ENCODE measurements at regions not wholly inside any gene's neighbourhood (a gene's known extent, or its start where the extent isn't known, plus 50 kb on each side); places are given as distances from the start of the nearest gene placed in this dataset.
"Not testable (repeated sequence)": the region's sequence is repeated elsewhere in the genome, so short reads cannot be mapped to it uniquely, and the experiment has no call there.

DNA sequence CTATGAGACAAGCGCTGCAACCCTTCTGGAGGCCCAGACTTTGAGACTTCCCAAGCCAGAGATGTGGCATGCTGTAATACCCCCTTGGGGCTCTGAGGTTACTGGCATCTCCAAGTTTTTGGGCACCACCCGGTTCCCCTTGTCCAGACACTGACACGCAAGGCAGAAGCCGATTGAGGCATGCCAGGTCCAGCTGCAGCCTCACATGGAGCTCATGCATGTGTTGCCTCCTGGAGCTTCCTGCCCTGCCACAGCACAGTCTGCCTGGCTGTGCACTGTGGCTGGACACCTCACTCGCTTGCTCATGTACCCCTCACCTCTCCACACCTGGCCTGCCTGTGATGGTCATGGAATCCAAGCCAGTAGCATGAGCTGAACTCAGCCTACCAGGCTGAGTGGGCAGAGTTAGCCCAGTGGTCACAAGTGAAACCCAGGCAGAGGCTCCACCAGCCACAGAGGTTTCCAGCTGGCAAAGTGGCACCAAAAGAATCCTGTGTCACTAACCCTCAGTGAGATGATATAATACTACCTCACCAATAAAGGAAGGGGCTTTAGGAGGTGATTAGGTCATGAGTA lies 789.2 kb upstream of the INTU start:
- no peak for DNase-seq (ENCODE audit: low spot score)

DNA sequence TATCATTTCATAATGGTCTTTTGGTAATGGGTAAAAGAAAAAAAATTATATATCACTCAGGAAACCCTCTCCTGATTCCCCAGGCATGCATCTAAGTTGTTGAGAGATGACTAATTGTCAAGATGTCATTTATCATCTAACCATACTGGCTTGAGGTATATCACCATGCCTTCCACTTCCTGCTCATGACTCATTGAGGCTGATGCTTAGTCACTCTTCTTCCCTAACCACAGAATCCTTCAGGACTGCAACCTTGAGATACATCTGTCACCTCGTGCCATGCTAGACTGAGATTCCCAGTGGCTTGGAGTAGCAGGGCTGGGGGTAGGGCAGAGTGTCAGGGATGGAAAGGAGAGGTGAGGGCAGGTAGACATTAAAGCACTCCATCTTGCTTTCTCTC lies 782.5 kb upstream of the INTU start:
- no peak for DNase-seq (ENCODE audit: low spot score)

DNA sequence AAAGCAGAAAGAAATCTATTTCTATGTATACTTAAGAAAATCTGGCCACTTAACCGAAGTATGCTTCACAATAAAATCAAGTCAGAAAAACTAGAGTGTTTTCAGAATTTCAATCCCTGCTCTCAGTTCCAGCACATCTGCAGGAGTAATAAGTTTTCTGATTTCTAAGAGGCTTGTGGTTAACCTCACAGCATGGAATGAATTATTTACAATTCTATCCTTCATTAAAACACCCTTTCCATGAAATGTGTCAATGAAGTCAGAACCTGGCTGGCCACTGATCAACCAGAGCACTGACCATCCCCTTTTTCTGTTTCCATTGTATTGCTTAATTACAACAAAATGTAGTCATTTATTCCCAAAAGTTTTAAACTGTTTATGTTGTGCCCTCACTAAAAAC lies 781.4 kb upstream of the INTU start:
- no peak for DNase-seq (ENCODE audit: low spot score)

DNA sequence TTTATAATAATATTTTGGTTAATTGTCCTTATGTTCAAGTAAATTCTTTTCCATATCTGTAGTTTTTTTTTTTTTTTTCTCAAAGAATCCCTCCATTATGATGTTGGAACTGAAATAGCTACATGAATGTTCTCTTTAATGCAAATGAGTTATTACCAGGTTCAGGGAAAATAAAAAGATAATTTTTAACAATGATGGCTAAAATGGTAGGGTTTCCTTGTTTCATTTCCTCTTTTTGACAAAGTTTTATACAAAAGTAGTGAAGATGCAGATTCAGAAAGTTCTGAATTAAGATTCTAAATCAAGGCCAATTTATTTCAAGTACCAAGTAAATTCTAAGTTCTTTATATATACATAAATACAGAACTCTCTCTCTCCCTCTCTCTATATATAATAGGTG lies 779.0 kb upstream of the INTU start:
- DNase-seq (ENCODE audit: low spot score), result no peak

DNA sequence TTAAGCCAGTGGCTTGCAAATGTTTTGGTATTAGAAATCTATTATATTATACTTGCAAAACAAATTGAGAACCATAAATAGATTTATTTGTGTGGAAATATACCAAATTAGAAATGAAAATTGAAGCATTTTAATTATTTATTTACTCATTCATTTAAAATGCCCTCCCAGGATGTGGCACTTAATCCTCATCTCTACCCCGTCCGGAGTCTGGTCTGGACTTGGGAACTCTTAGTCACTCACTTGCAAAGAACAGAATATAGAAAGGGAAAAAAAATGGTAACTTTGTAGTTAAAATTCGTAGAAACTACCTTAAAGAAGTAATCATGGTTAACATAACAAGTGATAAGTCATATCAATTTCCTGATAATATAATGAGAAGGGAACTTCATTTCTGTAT lies 775.9 kb upstream of the INTU start:
- DNase-seq (ENCODE audit: low spot score), result no peak

DNA sequence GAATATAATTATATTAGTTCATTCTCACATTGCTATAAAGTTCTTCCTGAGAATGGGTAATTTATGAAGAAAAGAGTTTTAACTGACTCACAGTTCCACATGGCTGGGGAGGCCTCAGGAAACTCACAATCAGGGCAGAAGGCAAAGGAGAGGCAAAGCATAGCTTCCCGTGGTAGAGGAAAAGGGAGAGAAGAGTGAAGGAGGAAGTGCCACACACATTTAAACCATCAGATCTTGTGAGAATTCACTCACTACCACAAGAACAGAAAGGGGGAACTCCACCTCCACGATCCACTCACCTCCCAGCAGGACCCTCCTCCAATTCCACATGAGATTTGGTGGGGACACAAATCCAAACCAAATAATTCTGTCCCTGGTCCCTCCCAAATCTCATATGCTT lies 773.4 kb upstream of the INTU start:
- DNase-seq (ENCODE audit: low spot score), result no peak

DNA sequence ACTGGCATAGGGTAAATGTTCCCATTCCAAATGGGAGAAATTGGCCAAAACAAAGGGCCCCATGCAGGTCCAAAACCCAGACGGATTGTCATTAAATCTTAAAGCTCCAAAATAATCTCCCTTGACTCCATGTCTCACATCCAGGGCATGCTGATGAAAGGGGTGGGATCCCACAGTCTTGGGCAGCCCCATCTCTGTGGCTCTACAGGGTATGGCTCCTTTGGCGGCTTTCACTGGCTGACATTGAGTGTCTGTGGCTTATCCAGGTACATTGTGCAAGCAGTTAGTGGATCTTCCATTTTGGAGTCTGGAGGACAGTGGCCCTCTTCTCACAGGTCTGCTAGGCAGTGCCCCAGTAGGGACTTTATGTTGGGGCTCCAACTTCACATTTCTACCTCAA lies 772.9 kb upstream of the INTU start:
- DNase-seq (ENCODE audit: low spot score), result no peak

DNA sequence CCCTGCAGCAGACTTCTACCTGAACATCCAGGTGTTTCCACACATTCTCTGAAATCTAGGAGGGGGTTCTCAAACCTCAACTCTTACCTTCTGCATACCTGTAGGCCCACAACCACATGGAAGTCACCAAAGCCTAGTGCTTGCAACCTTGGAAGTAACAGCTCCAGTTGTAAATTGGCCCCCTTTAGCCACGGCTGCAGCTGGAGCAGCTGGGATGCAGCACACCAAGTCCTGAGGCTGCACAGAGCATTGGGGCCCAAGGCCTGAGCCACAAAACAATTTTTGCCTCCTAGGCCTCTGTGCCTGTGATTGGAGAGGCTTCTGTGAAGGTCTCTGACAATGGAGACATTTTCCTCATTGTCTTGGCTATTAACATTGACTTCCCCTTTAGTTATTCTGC lies 772.4 kb upstream of the INTU start:
- DNase-seq (ENCODE audit: low spot score), result no peak

DNA sequence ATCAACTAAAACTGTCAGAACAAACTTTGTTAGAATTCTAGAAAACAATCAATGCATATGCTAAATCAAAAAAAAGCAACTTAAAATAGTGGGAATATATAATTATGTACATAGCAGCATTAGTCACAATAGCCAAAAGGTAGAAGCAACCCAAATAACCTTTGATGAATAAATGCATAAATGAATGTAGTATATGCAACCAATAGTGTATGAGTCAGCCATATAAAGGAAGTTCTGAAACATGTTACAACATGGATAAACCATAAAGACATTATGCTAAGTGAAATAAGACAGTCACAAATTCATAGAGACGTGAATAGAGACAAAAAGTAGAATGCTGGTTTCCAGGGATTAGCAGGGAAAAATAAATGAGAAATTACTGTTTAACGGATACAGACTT lies 762.8 kb upstream of the INTU start:
- no peak for DNase-seq (ENCODE audit: low spot score)

DNA sequence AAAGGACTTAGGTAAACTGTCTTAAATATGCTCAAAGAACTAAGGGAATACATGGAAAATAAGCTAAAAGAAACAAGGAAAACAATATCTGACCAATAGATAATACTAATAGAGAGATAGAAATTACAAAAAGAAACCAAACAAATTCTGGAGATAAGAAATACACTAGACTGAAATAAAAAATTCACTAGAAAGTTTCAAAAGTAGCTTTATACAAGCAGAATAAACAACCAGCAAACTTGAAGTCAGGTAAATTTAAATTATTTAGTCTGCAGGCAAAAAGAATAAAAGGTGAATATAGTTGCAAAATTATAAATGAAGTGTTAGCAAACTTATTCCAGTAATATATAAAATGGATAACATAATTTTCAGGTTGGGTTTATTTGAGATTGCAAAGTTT lies 760.9 kb upstream of the INTU start:
- DNase-seq (ENCODE audit: low spot score), result no peak

DNA sequence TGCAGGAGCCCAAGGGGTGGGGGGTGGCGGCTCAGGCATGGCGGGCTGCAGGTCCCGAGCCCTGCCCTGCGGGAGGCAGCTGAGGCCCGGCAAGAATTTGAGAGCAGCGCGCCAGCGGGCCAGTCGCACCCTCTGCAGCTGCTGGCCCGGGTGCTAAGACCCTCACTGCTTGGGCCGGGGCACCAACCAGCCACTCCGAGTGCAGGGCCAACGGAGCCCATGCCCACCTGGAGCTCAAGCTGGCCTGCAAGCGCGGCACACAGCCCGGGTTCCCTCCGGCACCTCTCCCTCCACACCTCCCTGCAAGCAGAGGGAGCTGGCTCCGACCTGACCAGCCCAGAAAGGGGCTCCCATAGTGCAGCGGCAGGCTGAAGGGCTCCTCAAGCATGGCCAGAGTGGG lies 758.2 kb upstream of the INTU start:
- no peak for DNase-seq (ENCODE audit: low spot score)

DNA sequence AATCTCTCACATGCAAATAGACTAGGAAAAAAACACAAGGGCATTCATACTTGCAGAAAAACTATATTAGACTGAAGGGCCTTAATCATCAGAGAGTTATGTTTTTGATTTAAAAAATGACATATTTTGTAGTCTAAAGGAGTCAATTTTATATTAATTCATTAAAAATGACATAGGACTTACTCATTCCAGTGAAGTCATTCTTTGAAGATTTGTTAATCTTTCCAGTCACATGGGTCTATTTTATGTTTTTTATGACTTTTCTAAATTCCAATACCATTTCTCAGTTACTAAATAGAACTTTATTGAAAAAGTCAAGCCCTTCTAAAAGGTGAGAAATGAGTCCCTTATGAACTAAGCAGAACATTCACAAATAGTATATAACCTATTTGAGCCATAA lies 743.8 kb upstream of the INTU start:
- DNase-seq (ENCODE audit: low spot score), result no peak

DNA sequence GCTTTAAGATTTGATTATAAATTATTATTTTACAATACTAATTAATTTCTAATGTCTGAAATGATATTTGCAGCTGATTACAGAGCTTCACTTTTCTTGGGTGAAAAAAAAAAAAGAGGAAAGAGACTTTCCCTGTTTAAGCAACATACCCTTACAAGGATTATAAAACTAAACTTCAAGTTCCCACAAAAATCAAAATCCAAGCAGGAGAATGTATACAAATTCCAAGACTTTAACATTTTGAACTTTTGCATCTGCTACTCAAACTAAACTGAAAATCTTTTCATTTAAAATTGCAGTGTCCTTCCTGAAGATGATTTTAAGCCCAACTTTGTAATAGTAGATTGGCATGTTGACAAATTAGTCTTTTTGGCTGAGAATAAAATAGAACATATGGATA lies 742.4 kb upstream of the INTU start:
- DNase-seq (ENCODE audit: low spot score), result no peak

DNA sequence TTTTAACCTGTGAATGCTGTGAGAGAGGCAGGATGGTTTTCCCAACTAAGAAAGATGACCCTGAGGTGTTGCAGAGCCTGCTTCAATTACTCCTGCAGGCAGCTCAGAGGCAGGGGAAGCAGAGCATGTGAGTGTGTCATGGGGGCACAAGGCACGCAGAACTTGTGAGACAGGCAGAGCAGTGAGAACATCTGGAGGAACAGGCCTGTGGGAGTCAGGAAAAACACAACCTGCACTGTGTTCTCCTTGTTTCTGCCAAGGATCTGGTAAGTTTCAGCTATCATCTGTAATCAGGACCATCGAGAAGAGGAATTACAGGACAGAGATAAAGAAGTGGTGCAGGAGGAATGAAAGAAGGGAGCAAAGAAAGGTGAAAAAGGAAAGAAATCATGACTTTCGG lies 741.8 kb upstream of the INTU start:
- DNase-seq (ENCODE audit: low spot score), result no peak

DNA sequence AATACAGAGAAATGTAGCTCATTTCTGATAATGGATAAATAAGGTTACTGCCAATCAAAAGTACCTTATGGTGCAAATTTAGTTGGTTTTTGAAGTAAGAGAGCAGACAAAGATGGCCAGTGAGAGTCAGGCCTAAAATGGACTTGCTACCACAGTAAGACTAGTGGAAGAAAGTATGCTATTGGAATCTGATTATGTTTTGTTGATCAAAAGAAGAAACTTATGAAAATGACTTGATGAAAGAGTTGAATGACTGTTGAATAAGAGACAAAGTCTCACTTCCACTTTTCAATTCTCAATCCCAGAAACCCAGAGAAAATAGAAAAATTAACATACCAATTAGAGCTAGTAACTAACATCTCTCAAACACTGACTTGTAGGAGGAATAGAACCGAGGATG lies 737.8 kb upstream of the INTU start:
- DNase-seq (ENCODE audit: low spot score), result no peak

DNA sequence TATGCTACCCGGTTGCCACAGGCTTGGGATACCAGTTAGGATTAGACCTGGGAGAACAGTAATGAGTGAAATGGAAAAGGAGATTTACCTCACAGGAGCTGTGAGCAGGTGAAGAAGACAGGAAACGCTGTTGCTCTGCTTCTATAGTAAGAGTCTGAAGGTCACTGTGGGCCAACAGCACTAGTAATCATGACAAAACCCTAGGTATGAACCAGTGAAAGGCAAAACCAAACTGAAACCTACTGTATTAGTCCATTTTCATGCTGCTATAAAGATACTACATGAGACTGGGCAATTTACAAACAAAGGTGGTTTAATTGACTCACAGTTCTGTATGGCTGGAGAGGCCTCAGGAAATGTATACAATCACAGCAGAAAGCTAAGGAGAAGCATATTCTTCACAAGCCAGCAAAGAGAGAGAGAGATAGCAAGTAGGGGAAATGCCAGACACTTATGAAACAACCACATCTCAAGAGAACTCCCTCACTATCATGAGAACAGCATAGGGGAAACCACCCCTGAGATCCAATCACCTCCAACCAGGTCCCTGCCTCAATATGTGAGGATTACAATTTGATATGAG lies 736.7 kb upstream of the INTU start:
- no peak for DNase-seq (ENCODE audit: low spot score)

DNA sequence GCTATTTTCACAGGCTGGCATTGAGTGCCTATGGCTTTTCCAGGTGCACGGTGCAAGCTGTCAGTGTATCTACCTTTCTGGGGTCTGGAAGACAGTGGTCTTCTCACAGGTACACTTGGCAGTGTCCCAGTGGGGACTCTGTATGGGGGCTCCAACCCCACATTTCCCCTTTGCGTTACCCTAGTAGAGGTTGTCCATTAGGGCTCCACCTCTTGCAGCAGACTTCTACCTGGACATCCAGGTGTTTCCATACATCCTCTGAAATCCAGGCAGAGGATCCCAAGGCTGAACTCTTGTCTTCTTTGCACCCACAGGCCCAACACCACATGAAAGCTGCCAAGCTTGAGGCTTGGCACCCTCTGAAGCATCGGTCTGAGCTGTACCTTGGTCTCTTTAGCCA lies 735.7 kb upstream of the INTU start:
- DNase-seq (ENCODE audit: low spot score), result no peak

DNA sequence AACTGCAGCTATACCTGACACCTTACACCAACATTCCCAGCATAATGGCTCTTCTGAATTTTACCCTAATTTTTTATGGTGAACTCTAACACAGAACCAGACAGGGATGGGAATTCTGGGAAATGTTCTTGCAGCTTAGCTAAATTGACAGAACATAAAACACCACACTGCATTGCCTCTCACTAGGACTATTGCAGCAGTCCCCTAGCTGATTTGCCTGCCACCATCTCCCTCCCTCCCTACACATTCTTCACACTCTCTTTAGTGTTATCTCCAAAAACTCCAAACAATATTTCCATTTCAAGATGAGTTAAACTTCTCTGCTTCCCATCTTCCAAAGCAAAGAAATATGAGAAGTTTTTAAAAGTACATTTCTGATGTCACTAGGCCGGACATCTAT lies 733.9 kb upstream of the INTU start:
- DNase-seq (ENCODE audit: low spot score), result no peak

DNA sequence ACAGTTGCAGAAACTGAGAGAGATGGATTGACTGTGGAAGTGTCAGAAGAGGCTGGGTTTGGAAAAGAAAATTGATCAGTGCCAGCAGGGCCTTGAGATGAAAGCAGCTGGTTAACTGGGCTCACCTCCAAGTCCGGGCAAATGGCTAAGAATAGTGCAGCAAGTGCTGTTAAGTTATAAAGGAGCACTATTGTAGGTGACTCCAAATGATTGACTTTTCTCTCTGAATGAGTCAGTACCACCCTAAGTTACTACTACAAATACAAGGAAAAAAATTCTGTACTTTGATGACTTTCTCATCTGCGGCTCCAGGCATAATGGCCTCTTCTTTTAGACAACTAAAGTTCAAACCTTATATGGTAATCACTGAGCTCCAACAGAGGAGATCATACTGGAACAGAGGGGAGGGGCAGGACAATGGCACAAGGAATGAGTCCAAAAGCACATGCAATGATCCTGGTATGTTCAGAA lies 733.4 kb upstream of the INTU start:
- DNase-seq (ENCODE audit: low spot score), result no peak

DNA sequence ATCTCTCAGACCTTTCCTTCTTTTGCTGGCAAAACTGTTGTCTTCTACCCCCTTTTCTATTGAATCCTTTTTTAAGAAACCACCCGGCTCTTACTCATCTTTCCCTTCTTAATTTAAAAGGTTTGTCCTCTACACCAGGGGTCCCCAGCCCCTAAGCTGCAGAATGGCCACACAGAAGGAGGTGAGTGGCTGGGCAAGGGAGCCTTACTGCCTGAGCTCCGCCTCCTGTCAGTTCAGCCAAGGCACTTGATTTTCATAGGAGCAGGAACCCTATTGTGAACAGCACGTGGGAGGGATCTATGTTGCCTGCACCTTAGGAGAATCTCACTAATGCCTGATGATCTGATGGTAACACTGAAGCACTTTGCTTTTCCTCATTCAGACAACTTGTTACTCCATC lies 726.3 kb upstream of the INTU start:
- DNase-seq (ENCODE audit: low spot score), result no peak

DNA sequence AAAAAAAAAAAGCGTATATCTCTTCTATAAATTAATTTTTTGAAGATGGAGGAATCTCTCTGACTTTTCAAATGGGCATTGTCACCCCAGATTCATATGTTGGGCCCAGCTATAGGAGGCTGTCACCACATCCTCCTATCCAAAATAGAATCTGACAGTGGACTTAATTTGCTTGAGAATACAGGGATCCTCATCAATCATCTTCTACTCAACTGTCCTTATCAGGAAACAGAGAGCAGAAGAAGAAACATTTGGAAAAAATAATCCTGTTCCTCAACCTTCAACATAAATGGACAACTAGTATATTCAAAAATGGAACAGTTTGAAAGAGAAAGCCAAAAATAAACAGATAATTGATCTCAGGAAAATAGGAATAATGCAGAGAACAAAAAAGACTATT lies 725.4 kb upstream of the INTU start:
- DNase-seq (ENCODE audit: low spot score), result no peak

DNA sequence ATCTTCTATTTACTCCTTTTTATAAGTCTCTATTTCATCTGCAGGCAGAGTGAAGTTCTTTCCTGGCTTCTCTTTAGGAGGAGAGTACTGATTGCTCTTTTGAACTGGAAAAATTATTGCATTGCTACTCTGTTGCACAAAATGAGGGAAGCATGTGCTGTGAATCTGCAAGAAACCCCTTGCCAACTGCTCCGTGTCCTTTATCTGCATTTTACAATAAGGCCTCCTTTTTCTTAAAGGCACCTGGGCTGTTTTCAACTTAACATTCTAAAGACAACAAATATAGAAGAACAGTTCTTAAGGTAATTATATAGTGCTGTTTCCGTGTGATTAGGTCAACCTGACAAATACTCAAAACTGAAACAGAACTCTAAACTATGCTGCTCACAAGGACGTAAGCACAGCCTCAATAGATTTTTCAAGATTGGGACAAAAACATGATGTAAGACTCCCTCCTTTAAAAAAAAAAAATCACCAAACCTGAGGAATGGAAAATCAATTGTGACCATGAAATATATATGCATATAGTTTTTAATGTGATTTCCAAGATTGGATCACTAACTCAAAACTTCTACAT lies 716.6 kb upstream of the INTU start:
- DNase-seq (ENCODE audit: low spot score), result no peak

DNA sequence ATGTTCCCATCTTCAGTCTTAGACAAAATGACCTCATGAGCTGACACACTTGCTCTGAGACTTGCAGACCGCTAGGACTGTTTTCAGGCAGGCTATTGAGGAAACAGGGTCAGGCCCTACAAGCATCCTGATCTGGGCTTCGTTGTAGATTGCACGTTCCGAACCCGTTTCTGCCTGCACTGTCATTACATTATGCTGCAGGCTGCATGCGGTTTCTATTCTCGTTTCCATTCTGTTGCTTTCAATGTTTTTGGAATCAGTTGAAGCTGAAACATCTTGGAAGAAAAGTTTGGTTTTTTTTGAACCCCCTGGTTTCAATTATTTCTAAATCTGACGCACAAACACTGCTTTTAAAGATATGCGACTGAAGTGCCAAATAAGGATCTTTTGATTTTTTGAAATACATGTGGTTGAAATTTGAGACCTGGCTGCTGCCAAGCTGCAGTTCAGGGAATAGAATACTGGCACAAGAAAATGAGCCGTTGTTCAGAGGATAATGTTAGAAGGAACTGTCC lies 716.1 kb upstream of the INTU start:
- no peak for DNase-seq (ENCODE audit: low spot score)

DNA sequence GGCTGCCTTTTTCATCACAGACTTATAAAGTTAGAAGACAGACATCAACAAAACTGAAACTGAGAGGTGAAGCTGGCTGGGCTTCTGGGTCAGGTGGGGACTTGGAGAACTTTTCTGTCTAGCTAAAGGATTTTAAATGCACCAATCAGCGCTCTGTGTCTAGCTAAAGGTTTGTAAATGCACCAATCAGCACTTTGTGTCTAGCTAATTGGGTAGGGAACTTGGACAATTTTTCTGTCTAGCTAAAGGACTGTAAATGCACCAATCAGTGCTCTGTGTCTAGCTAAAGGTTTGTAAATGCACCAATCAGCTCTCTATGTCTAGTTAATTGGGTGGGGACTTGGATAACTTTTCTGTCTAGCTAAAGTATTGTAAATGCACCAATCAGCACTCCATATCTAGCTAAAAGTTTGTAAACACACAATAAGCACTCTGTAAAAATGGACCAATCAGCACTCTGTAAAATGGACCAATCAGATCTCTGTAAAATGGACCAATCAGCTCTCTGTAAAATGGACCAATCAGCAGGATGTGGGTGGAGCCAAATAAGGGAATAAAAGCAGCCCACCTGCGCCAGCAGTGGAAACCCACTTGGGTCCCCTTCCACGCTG lies 710.3 kb upstream of the INTU start:
- not testable (repeated sequence) for DNase-seq (ENCODE audit: low spot score)
